Glutamatergic neuron (in vitro differentiated cells): ENCODE measurements at regions not wholly inside any gene's neighbourhood (a gene's known extent, or its start where the extent isn't known, plus 50 kb on each side); places are given as distances from the start of the nearest gene placed in this dataset.

Experiments
- DNase-seq: peaks from one replicate; pipeline ENCODE4 v3.0.0; 2022
- H3K27ac Mint-ChIP-seq: one replicate; pipeline ENCODE4 v1.8.0; 2020; ENCODE audit warnings: mild to moderate bottlenecking, mixed read lengths, inconsistent platforms; ENCODE audit not compliant: unreplicated experiment
- H3K27me3 Mint-ChIP-seq: one replicate; pipeline ENCODE4 v1.8.0; 2020; ENCODE audit warnings: mild to moderate bottlenecking, moderate library complexity, mixed read lengths, inconsistent platforms; ENCODE audit not compliant: unreplicated experiment
- H3K36me3 Mint-ChIP-seq: one replicate; pipeline ENCODE4 v1.8.0; 2020; ENCODE audit warnings: mild to moderate bottlenecking, mixed read lengths, inconsistent platforms; ENCODE audit not compliant: unreplicated experiment
- H3K4me1 Mint-ChIP-seq: one replicate; pipeline ENCODE4 v1.8.0; 2020; ENCODE audit warnings: mild to moderate bottlenecking, low read depth, mixed read lengths, inconsistent platforms; ENCODE audit not compliant: unreplicated experiment
- H3K4me3 Mint-ChIP-seq: one replicate; pipeline ENCODE4 v1.8.0; 2020; ENCODE audit warnings: mild to moderate bottlenecking, mixed read lengths, inconsistent platforms; ENCODE audit not compliant: unreplicated experiment
- H3K9me3 Mint-ChIP-seq: one replicate; pipeline ENCODE4 v1.8.0; 2020; ENCODE audit warnings: mild to moderate bottlenecking, moderate library complexity, mixed read lengths, inconsistent platforms; ENCODE audit not compliant: unreplicated experiment
- CTCF ChIP-seq: fragments of 200-600 bp; sonication (generic); IDR thresholded peaks from one replicate; pipeline ENCODE4 v1.5.0; 2021; ENCODE audit not compliant: partially characterized antibody, unreplicated experiment

GRCh38 chr7:73964786-73965185 lies 63.2 kb upstream of the ELN start:
- no peak for TF ChIP-seq CTCF
- Mint-ChIP-seq H3K36me3 (peaks cover 29% of the 10 kb centered on the region), H3K4me3 (no peak overlapping the region), H3K9me3 (peaks cover 7% of the 10 kb centered on the region), H3K4me1 (no peaks in the 10 kb centered on the region), H3K27ac (no peak overlapping the region), H3K27me3 (peaks cover 4% of the 10 kb centered on the region)
- no peak for DNase-seq

- no peaks in the 10 kb centered on the region for H3K4me1 Mint-ChIP-seq
- H3K4me3 Mint-ChIP-seq, result no peak overlapping the region
- peaks cover 8% of the 10 kb centered on the region for H3K9me3 Mint-ChIP-seq
- peaks cover 6% of the 10 kb centered on the region for H3K27me3 Mint-ChIP-seq
- peaks cover 29% of the 10 kb centered on the region for H3K36me3 Mint-ChIP-seq
- H3K27ac Mint-ChIP-seq, result no peak overlapping the region
- DNase-seq, result no peak
- no peak for TF ChIP-seq CTCF
Measured at GRCh38 chr7:73966062-73966940, 61.7 kb upstream of the ELN start.

- Mint-ChIP-seq H3K4me3 (no peak overlapping the region), H3K27ac (no peak overlapping the region), H3K36me3 (peaks cover 24% of the 10 kb centered on the region), H3K9me3 (peaks cover 8% of the 10 kb centered on the region), H3K4me1 (no peaks in the 10 kb centered on the region), H3K27me3 (peaks cover 11% of the 10 kb centered on the region)
- no peak for TF ChIP-seq CTCF
- DNase-seq, result no peak
Measured at GRCh38 chr7:73966941-73967831, 60.8 kb upstream of the ELN start.

- no peak for TF ChIP-seq CTCF
- no peaks in the 10 kb centered on the region for H3K4me1 Mint-ChIP-seq
- H3K36me3 Mint-ChIP-seq, result peaks cover 20% of the 10 kb centered on the region
- no peak overlapping the region for H3K27ac Mint-ChIP-seq
- H3K9me3 Mint-ChIP-seq, result peaks cover 8% of the 10 kb centered on the region
- peaks cover 11% of the 10 kb centered on the region for H3K27me3 Mint-ChIP-seq
- H3K4me3 Mint-ChIP-seq, result no peak overlapping the region
- no peak for DNase-seq
Measured at GRCh38 chr7:73967832-73968290, 60.1 kb upstream of the ELN start.
